OCI-LY3 (cell line): ENCODE measurements at regions not wholly inside any gene's neighbourhood (a gene's known extent, or its start where the extent isn't known, plus 50 kb on each side); places are given as distances from the start of the nearest gene placed in this dataset.

Experiments used
- EZH2phosphoT487 ChIP-seq: fragments of 200-600 bp; shearing (Covaris generic); IDR thresholded peaks from 2 replicates; pipeline ENCODE4 v1.6.1; 2018; ENCODE audit warnings: antibody characterized with exemption, mixed run types, low read depth
- TF ChIP-seq, protein P1 (sequence below): fragments of 200-600, 300-600 bp; sonication (generic); IDR thresholded peaks from 2 replicates; pipeline ENCODE4 v1.5.1; 2014; ENCODE audit warnings: antibody characterized with exemption, low read length, low read depth

DNA sequence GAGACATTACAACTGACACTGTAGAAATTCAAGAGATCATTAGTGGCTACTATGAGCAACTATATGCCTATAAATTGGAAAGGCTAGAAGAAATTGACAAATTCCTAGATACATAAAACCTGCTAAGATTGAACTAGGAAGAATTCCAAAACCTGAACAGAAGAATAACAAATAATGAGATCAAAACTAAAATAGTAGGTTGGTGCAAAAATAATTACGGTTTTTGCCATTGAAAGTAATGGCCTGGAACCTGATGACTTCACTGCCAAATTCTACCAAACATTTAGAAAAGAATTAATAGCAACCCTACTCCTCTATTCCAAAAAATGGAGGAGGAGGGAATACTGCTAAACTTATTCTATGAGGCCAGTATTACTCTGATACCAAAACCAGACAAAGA lies 824.9 kb downstream of the KLHL13 start:
- TF ChIP-seq, protein P1, sequence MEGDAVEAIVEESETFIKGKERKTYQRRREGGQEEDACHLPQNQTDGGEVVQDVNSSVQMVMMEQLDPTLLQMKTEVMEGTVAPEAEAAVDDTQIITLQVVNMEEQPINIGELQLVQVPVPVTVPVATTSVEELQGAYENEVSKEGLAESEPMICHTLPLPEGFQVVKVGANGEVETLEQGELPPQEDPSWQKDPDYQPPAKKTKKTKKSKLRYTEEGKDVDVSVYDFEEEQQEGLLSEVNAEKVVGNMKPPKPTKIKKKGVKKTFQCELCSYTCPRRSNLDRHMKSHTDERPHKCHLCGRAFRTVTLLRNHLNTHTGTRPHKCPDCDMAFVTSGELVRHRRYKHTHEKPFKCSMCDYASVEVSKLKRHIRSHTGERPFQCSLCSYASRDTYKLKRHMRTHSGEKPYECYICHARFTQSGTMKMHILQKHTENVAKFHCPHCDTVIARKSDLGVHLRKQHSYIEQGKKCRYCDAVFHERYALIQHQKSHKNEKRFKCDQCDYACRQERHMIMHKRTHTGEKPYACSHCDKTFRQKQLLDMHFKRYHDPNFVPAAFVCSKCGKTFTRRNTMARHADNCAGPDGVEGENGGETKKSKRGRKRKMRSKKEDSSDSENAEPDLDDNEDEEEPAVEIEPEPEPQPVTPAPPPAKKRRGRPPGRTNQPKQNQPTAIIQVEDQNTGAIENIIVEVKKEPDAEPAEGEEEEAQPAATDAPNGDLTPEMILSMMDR: no peak
- TF ChIP-seq EZH2phosphoT487: no peak
